Vagina (tissue), 2 donors: ENCODE measurements at regions not wholly inside any gene's neighbourhood (a gene's known extent, or its start where the extent isn't known, plus 50 kb on each side); places are given as distances from the start of the nearest gene placed in this dataset.

ENCODE experiments used
- DNase-seq, 2 donors: peaks; one replicate each; pipeline ENCODE4 v3.0.0-alpha.2; 2017; ENCODE audit errors: extremely low spot score in 2 of 2
- H3K27ac ChIP-seq: fragments of 200-600 bp; sonication (generic); one replicate; pipeline ENCODE4 v1.5.1; 2019
- H3K27me3 ChIP-seq: fragments of 200-600 bp; sonication (generic); one replicate; pipeline ENCODE4 v1.5.1; 2019
- H3K36me3 ChIP-seq, 2 donors: fragments of 200-600 bp; sonication (generic); one replicate each; pipeline ENCODE4 v1.5.1; 2017 to 2019
- H3K4me1 ChIP-seq: fragments of 200-600 bp; sonication (generic); one replicate; pipeline ENCODE4 v1.5.1; 2019
- H3K4me3 ChIP-seq, 2 donors: fragments of 200-600 bp; sonication (generic); 1 replicate in 1 of 2; 2 replicates in 1 of 2; pipeline ENCODE4 v1.5.1; 2016 to 2019
- H3K9me3 ChIP-seq: fragments of 200-600 bp; sonication (generic); one replicate; pipeline ENCODE4 v1.5.1; 2019
- POLR2A ChIP-seq, 2 donors: fragments of 450-650 bp; IDR thresholded peaks; one replicate each; pipeline ENCODE4 v1.6.1; 2017; ENCODE audit warnings: antibody characterized with exemption in 2 of 2, mild to moderate bottlenecking in 2 of 2, moderate library complexity in 2 of 2
- POLR2AphosphoS5 ChIP-seq, 2 donors: sonication (generic); formaldehyde crosslinking; IDR thresholded peaks; one replicate each; pipeline ENCODE4 v1.9.0; 2017; ENCODE audit warnings: antibody characterized with exemption in 2 of 2, mild to moderate bottlenecking in 2 of 2, low read depth in 1 of 2; ENCODE audit not compliant: insufficient read depth in 1 of 2
- intact Hi-C: fragments of 100-400 bp; cut with DNase I; formaldehyde crosslinking; loops from one replicate; pipeline ENCODE4 v1.15.1; 2023
- TF ChIP-seq, protein P1 (sequence below), 3 experiments: fragments of 450-650 bp in 2 of 3; fragments of 200-600 bp in 1 of 3; sonication (generic) in 1 of 3; IDR thresholded peaks; one replicate each; pipeline ENCODE4 v1.5.1; 2017 to 2019; ENCODE audit warnings: antibody characterized with exemption in 3 of 3, mild to moderate bottlenecking in 2 of 3, moderate library complexity in 2 of 3

DNA sequence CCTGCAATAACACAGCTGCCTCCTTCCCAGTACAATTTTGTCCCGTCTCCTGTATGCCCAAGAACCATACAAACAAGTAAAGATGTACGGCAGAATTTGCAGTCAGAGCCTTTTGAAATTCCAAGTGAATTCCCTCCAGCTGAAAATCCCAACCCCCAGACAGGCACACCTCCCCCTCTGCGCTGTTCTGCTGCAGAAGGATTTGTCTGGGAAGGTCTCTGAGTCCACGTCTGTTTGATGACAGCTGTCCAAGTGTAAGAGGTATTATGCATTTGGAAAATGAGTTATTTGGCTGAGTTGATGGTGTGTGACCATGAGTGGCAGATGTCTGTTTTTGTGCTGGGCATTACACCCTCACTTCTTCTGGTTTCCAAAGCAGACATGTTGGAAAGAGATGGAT, 104.9 kb upstream of the HS3ST4 start:
- no peaks in the 10 kb centered on the region for H3K9me3 ChIP-seq
- no peak for TF ChIP-seq POLR2A (IDR thresholded peaks at IDR 0.05)
- TF ChIP-seq, protein P1, sequence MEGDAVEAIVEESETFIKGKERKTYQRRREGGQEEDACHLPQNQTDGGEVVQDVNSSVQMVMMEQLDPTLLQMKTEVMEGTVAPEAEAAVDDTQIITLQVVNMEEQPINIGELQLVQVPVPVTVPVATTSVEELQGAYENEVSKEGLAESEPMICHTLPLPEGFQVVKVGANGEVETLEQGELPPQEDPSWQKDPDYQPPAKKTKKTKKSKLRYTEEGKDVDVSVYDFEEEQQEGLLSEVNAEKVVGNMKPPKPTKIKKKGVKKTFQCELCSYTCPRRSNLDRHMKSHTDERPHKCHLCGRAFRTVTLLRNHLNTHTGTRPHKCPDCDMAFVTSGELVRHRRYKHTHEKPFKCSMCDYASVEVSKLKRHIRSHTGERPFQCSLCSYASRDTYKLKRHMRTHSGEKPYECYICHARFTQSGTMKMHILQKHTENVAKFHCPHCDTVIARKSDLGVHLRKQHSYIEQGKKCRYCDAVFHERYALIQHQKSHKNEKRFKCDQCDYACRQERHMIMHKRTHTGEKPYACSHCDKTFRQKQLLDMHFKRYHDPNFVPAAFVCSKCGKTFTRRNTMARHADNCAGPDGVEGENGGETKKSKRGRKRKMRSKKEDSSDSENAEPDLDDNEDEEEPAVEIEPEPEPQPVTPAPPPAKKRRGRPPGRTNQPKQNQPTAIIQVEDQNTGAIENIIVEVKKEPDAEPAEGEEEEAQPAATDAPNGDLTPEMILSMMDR (IDR thresholded peaks at IDR 0.05), result no peak
- TF ChIP-seq POLR2AphosphoS5 (IDR thresholded peaks at IDR 0.05; ENCODE audit: insufficient read depth in 1 of 2, low read depth in 1 of 2), result no peak
- no peak for DNase-seq
- H3K4me3 ChIP-seq, result no peak overlapping the region
- no peaks in the 10 kb centered on the region for H3K36me3 ChIP-seq
- H3K27me3 ChIP-seq, result no peaks in the 10 kb centered on the region
- H3K27ac ChIP-seq, result no peak overlapping the region
- no peaks in the 10 kb centered on the region for H3K4me1 ChIP-seq
- intact Hi-C loops, result no loop called here

- TF ChIP-seq, protein P1 (IDR thresholded peaks at IDR 0.05), result no peak
- Histone ChIP-seq H3K36me3 (no peaks in the 10 kb centered on the region), H3K27me3 (no peaks in the 10 kb centered on the region), H3K4me1 (no peaks in the 10 kb centered on the region), H3K4me3 (no peak overlapping the region), H3K9me3 (no peaks in the 10 kb centered on the region), H3K27ac (no peak overlapping the region)
- DNase-seq, result no peak
- intact Hi-C loops, result no loop called here
These were observed 106.2 kb upstream of the HS3ST4 start for GRCh38 chr16:25585526-25585925.

- no peak for DNase-seq
- Histone ChIP-seq H3K27ac (no peak overlapping the region), H3K36me3 (no peaks in the 10 kb centered on the region), H3K4me1 (no peaks in the 10 kb centered on the region), H3K4me3 (no peak overlapping the region), H3K27me3 (no peaks in the 10 kb centered on the region), H3K9me3 (no peaks in the 10 kb centered on the region)
- intact Hi-C loops, result no loop called here
- TF ChIP-seq POLR2AphosphoS5 (IDR thresholded peaks at IDR 0.05; ENCODE audit: insufficient read depth in 1 of 2, low read depth in 1 of 2) (no peak), POLR2A (IDR thresholded peaks at IDR 0.05) (no peak)
- TF ChIP-seq, protein P1 (IDR thresholded peaks at IDR 0.05), result no peak
These were observed 111.7 kb upstream of the HS3ST4 start for GRCh38 chr16:25580041-25580440.

GRCh38 chr16:25575363-25575762, 116.4 kb upstream of the HS3ST4 start:
- Histone ChIP-seq H3K9me3 (no peaks in the 10 kb centered on the region), H3K27ac (no peak overlapping the region), H3K27me3 (no peaks in the 10 kb centered on the region), H3K36me3 (no peaks in the 10 kb centered on the region), H3K4me1 (no peaks in the 10 kb centered on the region), H3K4me3 (no peak overlapping the region)
- intact Hi-C loops, result no loop called here
- DNase-seq, result no peak
- no peak for TF ChIP-seq POLR2A (IDR thresholded peaks at IDR 0.05)
- TF ChIP-seq POLR2AphosphoS5 (IDR thresholded peaks at IDR 0.05; ENCODE audit: insufficient read depth in 1 of 2, low read depth in 1 of 2), result no peak
- TF ChIP-seq, protein P1 (IDR thresholded peaks at IDR 0.05), result no peak

DNA sequence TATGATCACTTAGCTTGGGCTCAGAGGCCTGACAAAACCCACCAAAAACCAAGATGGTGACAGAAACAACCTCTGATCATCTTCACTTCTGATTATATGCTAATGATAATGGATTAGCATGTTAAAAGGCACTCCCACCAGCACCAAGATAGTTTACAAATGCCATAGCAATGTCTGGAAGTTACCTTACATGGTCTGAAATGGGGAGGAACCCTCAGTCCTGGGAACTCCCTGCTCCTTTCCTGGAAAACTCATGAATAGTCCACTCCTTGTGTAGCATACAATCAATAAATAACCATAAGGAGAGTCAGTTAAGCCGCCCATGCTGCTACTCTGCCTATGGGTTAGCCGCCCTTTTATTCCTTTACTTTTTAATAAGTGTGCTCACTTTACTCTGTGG, 120.0 kb upstream of the HS3ST4 start:
- H3K27ac ChIP-seq, result no peak overlapping the region
- H3K27me3 ChIP-seq, result no peaks in the 10 kb centered on the region
- no peaks in the 10 kb centered on the region for H3K9me3 ChIP-seq
- no peak for TF ChIP-seq POLR2A (IDR thresholded peaks at IDR 0.05)
- TF ChIP-seq, protein P1 (IDR thresholded peaks at IDR 0.05), result no peak
- intact Hi-C loops, result no loop called here
- no peak for DNase-seq
- no peaks in the 10 kb centered on the region for H3K4me1 ChIP-seq
- no peak overlapping the region for H3K4me3 ChIP-seq
- H3K36me3 ChIP-seq, result no peaks in the 10 kb centered on the region
